ENCODE measurements at regions not wholly inside any gene's neighbourhood (a gene's known extent, or its start where the extent isn't known, plus 50 kb on each side); places are given as distances from the start of the nearest gene placed in this dataset.

DNA sequence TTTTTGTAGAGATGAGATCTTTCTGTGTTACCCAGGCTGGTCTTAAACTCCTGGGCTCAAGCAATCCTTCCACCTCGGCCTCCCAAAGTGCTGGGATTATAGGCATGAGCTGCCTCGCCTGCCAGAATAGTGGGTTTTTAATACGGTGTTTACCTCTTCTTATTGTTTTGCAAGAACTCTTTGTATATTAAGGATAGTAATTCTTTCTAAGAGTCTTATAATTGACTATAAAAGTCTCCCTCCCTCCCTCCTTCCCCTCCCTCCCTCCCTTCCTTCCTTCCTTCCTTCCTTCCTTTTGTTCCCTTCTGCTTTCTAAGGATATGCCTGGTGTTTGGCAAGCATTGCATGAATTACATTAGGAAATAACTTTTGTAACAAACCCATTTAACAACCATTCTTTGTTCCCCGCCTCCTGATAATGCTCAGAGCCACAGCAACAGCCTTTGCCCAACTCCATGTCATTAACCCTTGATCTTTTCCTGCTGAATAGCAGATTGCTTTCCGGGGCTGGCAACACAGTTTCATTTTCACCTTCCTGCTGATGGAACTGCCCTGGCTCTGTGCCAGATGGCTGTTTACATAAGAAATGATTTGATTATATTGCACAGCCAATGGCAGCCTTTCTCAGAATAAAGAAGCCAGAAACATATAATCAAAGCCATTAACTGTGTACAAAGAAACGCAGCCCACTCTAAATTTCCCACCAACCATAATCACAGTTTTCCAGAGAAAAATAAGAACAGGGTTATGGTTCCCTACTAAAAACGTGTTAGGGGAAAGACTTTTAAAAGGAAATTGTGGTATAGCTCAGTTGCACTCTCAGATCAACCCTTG lies 143.7 kb upstream of the PTPN1 start:
- H3K9me3 Mint-ChIP-seq = no peaks in the 10 kb centered on the region
- no peaks in the 10 kb centered on the region for H3K36me3 Mint-ChIP-seq
- H3K4me3 Mint-ChIP-seq = peak overlapping the region; percentile 9
- no peak overlapping the region for H3K27ac Mint-ChIP-seq
- peaks cover 12% of the 10 kb centered on the region for H3K4me1 Mint-ChIP-seq
- H3K27me3 Mint-ChIP-seq = no peaks in the 10 kb centered on the region

DNA sequence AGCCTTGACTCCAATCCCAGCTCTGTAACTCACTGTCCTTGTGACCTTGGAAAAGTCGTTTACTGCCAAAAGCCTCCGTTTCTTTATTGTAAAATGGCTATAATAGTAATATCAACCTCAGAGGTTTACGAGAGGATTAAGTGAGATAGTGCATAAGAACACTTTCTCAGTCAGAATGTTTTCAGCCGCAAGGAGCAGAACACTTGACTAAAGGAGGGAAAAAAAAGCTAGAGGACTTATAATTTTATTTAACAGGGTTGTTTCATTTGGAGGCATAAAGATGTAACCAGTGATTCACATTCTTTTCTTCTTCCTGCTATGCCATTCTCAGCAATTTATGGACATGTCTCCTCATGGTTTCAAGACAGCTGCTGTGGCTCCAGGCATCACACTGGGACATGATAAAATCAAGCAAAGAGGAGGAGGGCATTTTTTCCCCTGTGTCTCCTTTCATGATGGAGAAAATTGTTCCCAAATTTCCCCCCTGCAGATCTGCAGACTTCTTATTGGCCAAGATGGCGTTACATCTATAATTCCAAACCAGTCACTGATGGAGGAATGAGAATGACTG lies 143.0 kb upstream of the PTPN1 start:
- no peaks in the 10 kb centered on the region for H3K36me3 Mint-ChIP-seq
- H3K4me1 Mint-ChIP-seq = peaks cover 12% of the 10 kb centered on the region
- H3K27me3 Mint-ChIP-seq = no peaks in the 10 kb centered on the region
- no peaks in the 10 kb centered on the region for H3K9me3 Mint-ChIP-seq
- no peak overlapping the region for H3K4me3 Mint-ChIP-seq
- no peak overlapping the region for H3K27ac Mint-ChIP-seq

DNA sequence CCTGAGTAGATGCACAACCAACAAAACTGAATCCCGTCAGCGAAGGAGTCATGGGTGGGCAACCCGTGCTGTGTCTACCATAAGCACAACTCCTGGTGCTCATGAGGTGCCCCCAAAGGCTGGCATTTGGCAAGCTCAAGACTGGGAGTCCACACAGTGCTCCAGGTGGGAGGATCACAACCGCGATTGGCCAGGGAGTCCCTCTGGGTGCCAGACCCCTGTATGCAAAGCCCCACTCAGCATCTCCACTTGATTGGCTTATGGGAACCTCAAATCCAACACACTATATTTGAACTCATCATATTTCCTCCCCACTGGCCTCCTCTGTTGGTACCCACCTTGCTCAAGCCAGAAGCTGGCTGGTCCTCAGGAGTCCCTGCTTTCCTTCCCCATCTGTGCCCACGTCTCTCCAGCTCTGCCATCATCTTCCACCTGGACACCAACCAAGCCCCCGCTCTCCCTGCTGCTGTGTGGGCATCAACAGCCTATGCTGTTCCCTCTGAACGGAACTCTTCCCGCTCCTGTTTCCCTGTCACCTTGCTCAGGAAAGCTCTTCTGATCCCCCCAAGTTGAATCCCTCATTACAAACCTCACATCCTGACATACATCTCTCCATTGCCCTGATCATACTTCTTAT lies 142.3 kb upstream of the PTPN1 start:
- H3K4me1 Mint-ChIP-seq = peaks cover 12% of the 10 kb centered on the region
- no peak overlapping the region for H3K4me3 Mint-ChIP-seq
- H3K9me3 Mint-ChIP-seq = no peaks in the 10 kb centered on the region
- peak overlapping the region; percentile 3 for H3K27ac Mint-ChIP-seq
- no peaks in the 10 kb centered on the region for H3K36me3 Mint-ChIP-seq
- no peaks in the 10 kb centered on the region for H3K27me3 Mint-ChIP-seq

DNA sequence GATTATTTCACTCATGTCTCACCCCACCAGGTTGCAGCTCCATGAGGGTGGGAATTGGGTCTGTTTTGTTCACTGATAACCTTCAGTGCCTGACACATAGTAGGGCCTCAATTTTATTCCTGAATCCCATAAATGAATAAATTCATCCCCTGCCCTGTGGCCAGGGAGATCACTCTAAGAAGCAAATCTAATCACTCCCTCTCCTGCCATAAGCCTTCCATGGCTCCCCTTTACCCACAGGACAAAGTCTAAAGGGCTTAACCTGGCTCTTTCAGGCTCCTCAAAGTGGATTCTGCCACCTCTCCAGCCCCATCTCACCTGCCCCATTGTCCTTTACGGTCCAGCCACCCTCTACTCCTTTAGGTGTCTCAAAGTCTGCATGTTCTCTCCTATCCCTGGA lies 141.8 kb upstream of the PTPN1 start:
- Mint-ChIP-seq H3K9me3 (no peaks in the 10 kb centered on the region), H3K4me3 (no peak overlapping the region), H3K4me1 (peaks cover 12% of the 10 kb centered on the region), H3K36me3 (no peaks in the 10 kb centered on the region), H3K27ac (peak overlapping the region; percentile 3), H3K27me3 (no peaks in the 10 kb centered on the region)

DNA sequence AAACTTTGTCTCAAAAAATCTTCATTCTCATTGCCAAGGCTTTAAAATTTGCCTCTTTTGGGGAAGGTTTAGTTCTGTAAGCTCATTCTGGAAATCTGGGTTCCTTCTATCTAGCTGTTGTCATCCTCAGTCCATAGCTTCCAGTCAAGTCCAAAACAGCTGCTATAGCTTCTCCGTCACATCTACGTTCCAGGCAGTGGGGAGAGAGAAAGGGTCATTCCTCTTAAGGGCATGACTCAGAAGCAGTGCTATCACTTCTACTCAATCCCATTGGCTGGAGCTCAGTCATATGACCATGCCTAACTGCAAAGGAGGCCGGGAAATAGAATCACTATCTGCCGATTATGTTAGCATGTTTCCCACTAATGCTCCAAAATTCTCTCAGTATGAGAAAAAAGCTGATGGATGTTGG lies 141.4 kb upstream of the PTPN1 start:
- Mint-ChIP-seq H3K27ac (no peak overlapping the region), H3K36me3 (no peaks in the 10 kb centered on the region), H3K4me1 (peaks cover 12% of the 10 kb centered on the region), H3K4me3 (no peak overlapping the region), H3K27me3 (no peaks in the 10 kb centered on the region), H3K9me3 (no peaks in the 10 kb centered on the region)

DNA sequence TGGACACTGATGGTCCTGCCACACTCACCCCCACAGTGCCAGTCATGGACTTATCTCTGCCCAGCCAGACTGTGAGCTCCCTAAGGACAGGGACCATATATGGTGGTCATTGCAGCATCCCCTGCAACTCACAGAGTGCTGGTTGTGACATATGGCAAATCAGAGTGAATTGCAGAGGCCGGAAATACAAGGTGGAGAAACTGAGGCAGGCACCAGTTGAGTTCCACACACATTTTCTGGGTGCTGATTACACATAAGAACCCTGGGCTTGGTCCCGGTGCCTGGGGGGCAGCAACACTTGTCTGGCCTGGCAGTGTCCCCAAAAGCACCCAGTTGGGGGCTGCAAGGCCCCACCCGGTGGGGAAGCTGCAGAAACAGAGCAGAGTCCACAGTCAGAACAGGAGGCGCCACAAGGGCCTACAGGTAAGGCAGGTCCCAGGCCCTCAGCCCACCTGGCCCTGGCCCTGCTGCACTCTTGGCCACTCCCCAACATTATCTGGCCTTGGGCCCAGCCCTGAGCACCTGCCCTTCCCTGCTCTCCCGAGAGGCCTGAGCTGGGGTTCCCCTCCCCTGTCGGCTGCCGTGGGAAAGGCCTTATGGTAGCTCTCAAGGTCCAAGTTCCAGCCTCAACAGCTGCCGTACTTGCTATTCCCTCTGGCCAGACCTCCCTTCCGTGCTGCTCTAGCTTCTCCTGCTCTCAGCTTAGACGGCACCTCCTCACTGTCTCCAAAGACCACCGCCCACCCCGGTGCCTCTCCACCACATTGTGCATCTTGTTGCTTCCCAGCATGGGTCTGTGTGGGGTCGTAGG lies 140.8 kb upstream of the PTPN1 start:
- Mint-ChIP-seq H3K27ac (peak overlapping the region; percentile 46), H3K4me1 (peaks cover 12% of the 10 kb centered on the region), H3K36me3 (no peaks in the 10 kb centered on the region), H3K27me3 (no peaks in the 10 kb centered on the region), H3K4me3 (no peak overlapping the region), H3K9me3 (no peaks in the 10 kb centered on the region)

DNA sequence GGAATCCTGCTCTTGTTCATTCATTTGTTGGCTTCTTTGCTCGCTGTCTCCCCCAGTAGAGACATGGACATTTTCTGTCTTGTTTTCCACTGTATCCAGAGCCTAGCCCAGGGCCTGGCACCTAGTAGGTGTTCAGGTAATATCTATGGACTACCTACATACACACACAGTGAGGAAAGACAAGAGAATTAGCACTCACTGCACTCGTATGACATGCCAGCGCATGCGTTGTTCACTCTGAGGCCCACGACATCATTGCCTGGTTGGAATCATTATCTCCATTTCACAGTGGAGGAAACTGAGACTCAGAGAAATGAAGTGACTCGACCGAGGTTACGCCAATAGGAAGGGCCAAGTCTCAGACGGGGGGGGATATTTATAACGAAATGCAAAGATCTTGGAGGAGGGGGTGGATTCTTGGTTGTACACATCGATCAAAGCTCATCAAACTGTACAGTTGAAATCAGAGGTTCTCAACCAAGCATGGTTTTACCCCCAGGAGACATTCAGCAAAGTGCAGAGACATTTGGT lies 140.1 kb upstream of the PTPN1 start:
- Mint-ChIP-seq H3K27ac (peak overlapping the region; percentile 46), H3K9me3 (no peaks in the 10 kb centered on the region), H3K27me3 (no peaks in the 10 kb centered on the region), H3K4me3 (no peak overlapping the region), H3K4me1 (peaks cover 12% of the 10 kb centered on the region), H3K36me3 (no peaks in the 10 kb centered on the region)

DNA sequence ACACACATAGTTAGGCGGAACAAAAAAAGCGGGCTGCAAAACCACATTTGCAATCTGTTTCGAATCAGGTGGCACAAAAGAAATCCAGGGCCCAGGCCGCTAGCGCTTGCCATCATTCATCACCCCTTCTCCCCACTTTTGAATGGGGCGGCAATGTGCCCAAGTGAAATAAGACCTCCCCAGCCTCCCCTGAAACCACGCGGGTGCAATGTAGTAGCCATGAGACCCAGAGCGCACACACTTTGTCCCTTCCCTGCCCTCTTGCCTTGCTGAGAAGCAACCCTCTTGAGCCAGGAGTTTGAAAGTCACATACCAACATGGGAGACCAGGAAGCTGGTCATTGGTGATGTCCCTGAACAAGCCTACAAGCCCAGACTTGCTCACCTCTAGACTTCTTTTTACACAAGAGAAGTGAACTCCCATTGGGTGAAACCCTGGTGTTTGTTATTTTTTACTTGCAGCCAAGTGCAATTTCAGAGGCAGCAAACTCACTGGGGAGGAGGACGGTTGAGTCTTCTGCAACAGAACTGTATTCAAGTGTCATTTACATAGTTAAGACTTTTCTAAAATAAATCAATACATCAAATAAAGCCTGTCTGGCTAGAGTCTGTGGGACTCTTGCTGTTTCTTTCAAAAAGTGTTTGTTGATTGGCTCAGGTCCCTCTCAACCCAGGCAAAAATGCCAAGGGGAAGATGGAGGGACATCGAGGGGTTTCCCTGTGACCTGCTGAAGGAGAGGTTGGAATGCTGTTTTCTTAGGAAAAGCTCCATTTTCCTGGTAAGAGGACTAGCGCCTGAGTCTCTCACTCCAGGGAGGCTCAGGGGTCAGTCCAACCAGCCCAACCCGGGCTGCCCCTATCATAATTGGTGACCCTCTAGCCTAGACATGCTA lies 138.1 kb upstream of the PTPN1 start:
- Mint-ChIP-seq H3K27me3 (no peaks in the 10 kb centered on the region), H3K9me3 (no peaks in the 10 kb centered on the region), H3K4me1 (peaks cover 4% of the 10 kb centered on the region), H3K4me3 (no peak overlapping the region), H3K27ac (no peak overlapping the region), H3K36me3 (no peaks in the 10 kb centered on the region)

DNA sequence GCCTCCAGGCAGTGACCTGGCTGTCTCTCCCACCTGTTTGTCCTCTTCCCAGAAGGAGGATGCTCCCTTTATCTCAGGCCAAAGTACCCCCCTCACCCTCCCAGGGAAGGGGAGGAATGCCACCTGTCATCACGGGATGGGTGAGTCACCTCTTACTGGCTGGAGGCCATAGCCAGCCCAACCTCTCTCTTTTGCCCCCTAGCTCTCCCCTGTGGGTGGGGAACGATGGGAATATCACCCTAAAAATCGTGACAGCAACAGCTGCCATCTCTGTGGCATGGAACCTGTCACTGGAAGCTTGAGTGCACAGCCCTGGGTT lies 137.5 kb upstream of the PTPN1 start:
- Mint-ChIP-seq H3K9me3 (no peaks in the 10 kb centered on the region), H3K4me3 (no peak overlapping the region), H3K27ac (no peak overlapping the region), H3K36me3 (no peaks in the 10 kb centered on the region), H3K27me3 (no peaks in the 10 kb centered on the region), H3K4me1 (peaks cover 4% of the 10 kb centered on the region)

DNA sequence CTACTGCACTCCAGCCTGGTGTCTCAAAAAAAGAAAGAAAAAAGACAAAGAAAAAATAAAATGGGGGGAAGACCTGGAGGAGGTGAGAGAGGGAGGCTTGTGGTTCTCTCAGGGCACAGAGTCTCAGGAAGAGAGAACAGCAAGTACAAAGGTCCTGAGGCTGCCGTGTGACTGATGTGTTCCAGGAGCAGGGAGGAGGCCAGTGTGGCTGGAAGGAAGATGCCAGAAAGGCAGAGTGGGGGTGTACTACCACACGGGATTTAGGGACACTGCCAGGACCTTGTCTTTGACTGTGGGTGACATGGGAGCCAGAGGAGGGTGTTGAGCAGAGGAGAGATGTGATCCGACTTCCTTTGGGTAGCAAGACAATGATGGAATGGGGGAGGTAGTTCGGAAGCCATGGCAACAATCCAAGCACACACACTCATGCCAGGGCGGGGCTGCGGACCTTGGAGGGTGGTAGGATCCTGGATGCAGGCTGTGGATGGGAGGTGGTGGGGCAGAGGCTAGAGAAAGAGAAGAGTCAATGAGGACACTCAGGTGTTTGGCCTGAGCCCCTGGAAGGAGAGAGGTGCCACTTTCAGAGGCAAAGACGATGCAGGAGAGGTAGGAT lies 136.4 kb upstream of the PTPN1 start:
- Mint-ChIP-seq H3K27ac (no peak overlapping the region), H3K9me3 (no peaks in the 10 kb centered on the region), H3K36me3 (no peaks in the 10 kb centered on the region), H3K4me1 (no peaks in the 10 kb centered on the region), H3K27me3 (no peaks in the 10 kb centered on the region), H3K4me3 (no peak overlapping the region)

DNA sequence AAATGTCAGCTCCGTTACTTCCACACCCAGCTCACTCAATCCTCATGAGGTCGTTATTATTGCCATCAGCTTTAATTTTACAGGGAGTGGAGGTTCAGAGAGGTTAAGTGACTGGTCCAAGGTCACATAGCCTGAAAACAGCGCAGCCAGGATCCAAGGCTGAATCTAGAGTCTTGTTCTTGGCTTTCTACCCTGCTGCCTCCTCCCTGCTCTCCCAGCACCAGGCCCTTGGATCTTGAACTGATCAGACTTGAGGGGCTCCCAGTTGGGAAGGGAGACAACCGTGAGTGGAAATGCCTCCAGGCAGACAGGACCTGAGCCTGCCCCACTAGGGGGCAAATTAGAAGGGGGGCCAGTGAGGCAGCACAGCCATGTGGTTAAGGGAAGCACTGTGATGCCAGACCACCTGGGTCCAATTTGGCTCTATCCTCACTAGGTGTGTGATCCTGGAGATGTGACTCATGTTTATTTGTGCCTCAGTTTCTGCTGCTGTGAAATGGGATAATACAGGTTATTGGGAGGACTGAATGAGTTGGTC lies 135.6 kb upstream of the PTPN1 start:
- Mint-ChIP-seq H3K4me3 (no peak overlapping the region), H3K36me3 (no peaks in the 10 kb centered on the region), H3K27ac (no peak overlapping the region), H3K4me1 (no peaks in the 10 kb centered on the region), H3K9me3 (no peaks in the 10 kb centered on the region), H3K27me3 (no peaks in the 10 kb centered on the region)

DNA sequence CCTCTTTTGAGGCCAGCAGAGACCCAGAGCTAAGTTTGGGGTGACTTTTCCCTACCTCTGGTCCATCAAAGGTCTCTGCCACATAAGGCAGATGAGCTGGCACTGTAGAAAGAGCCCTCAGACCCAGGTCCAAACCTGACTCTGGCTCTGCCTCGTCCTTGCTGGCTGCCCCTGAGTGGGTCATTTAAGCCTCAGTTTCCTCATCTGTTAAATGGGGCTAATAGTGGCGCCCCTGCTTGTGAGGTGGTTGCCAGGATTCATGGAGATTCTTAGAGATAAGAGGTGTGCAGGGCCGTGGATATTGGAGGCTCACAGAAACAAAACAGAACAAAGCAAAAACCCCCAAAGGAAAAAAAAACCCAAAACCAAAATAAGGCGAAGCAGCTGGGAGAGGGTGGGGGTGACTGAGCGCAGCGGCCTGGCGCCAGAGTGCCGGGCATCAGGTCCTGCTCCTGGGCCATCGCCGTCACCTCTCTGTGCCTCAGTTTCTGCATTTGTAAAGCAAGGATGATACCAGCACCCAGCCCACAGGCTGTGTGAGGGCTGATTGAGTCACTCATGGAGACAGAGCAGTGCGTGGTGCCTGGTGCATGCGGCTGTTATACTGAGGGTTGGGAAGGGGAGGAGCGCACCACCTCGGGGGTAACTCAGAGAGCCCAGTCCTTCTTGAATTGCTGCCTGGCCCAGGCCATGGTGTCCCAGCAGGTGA lies 133.8 kb upstream of the PTPN1 start:
- H3K36me3 Mint-ChIP-seq = no peaks in the 10 kb centered on the region
- H3K9me3 Mint-ChIP-seq = no peaks in the 10 kb centered on the region
- no peak overlapping the region for H3K27ac Mint-ChIP-seq
- peaks cover 12% of the 10 kb centered on the region for H3K4me1 Mint-ChIP-seq
- no peaks in the 10 kb centered on the region for H3K27me3 Mint-ChIP-seq
- H3K4me3 Mint-ChIP-seq = no peak overlapping the region

DNA sequence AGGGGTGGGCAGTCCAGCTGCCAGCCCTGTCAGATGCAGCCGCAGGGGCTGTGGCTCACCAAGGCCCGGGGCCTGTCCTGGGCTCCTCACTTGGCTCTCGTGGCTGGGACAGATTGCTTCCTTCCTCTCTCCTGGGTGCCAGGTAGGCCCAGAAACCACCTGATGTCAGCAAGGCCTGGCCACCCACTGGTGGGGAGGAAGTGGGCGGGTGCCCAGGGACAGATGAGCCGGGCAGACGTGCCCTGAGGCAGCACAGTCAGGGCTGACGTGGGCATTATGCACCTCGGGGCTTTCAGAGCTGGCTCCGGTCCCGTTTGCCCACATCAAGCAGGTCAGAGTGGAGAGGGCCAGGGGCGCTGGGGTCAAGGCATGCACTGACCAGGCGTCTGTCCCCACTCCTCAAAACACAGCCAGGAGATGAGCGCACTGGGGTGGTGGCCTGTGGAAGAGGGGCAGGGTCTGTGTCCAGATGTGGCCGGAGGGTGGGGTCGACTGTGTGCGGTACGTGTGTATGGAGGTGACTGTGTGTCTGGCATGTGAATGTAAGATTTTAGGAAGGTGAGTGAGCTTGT lies 133.2 kb upstream of the PTPN1 start:
- Mint-ChIP-seq H3K9me3 (no peaks in the 10 kb centered on the region), H3K4me1 (peaks cover 18% of the 10 kb centered on the region), H3K27me3 (no peaks in the 10 kb centered on the region), H3K4me3 (no peak overlapping the region), H3K36me3 (no peaks in the 10 kb centered on the region), H3K27ac (no peak overlapping the region)

Data from activated naive CD4-positive, alpha-beta T cell treated with anti-CD3 and anti-CD28 coated beads, Interleukin-2, amount 50 U/mL, for 24 hours (primary cell).